H1 (cell line): ENCODE measurements at regions not wholly inside any gene's neighbourhood (a gene's known extent, or its start where the extent isn't known, plus 50 kb on each side); places are given as distances from the start of the nearest gene placed in this dataset.

Source experiments
- CBX5 ChIP-seq: fragments of 300-800, 300-1000 bp; sonication (generic); IDR thresholded peaks from 2 replicates; pipeline ENCODE4 v1.7.1; 2016; ENCODE audit warnings: antibody characterized with exemption, low read length, low read depth
- RFX5 ChIP-seq: IDR thresholded peaks from 2 replicates; pipeline ENCODE4 v1.6.1; 2011; ENCODE audit warnings: low read depth, low read length, improper control_type of control experiment, borderline replicate concordance
- USF2 ChIP-seq: IDR thresholded peaks from 2 replicates; pipeline ENCODE4 v1.6.1; 2011; ENCODE audit warnings: low read length, improper control_type of control experiment

GRCh38 chr13:107649079-107649478 lies 566.3 kb downstream of the LIG4 start (continued):
- TF ChIP-seq CBX5 (no peak), USF2 (no peak), RFX5 (no peak)
